ENCODE measurements at regions not wholly inside any gene's neighbourhood (a gene's known extent, or its start where the extent isn't known, plus 50 kb on each side); places are given as distances from the start of the nearest gene placed in this dataset.

GRCh38 chrX:5646818-5647217 is 581.8 kb downstream of the NLGN4X start:
- no peak for TF ChIP-seq CTCF (optimal IDR thresholded peaks at IDR 0.05 in 1 of 3, IDR thresholded peaks at IDR 0.05 in 1 of 3, conservative IDR thresholded peaks at IDR 0.05 in 1 of 3; ENCODE audit: extremely low read depth in 1 of 3, insufficient read depth in 2 of 3, low read length in 3 of 3)
- TF ChIP-seq EZH2 (IDR thresholded peaks at IDR 0.05; ENCODE audit: low read length), result no peak
